CMK (cell line): ENCODE measurements at regions not wholly inside any gene's neighbourhood (a gene's known extent, or its start where the extent isn't known, plus 50 kb on each side); places are given as distances from the start of the nearest gene placed in this dataset.
"Not testable (repeated sequence)": the region's sequence is repeated elsewhere in the genome, so short reads cannot be mapped to it uniquely, and the experiment has no call there.

ENCODE experiments used
- DNase-seq: peaks from one replicate; pipeline ENCODE4 v3.0.0-alpha.2; 2010; ENCODE audit warnings: low read depth

DNA sequence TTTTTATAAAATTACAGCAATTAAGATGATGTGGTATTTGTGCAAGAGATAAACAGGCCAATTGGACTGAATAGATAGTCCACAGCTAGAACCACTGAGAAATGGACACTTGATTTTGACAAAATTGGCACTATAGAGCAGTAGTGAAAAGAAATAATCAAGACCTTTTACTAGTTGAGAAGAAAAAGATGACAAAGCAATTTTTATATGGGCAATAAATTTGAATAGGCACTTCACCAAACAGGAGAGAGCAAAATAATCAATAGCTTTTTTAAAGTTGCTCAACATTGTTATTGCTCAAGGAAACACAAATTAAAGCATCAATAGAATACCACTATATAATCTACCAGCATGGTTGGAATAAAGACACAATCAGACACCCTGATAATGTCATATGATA lies 193.5 kb upstream of the FTMT start:
- no peak for DNase-seq

DNA sequence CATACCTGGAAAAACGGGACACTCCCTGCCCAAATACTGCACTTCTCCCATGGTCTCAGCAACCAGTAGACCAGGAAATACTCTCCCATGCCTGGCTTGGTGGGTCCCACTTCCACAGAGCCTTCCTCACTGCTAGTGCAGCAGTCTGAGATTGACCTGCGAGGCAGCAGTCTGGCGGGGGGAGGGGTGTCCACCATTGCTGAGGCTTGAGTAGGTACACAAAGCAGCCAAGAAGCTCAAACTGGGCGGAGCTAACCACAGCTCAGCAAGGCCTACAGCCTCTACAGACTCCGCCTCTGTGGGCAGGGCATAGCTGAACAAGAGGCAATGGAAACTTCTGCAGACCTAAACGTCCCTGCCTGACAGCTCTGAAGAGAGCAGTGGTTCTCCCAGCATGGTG lies 191.5 kb upstream of the FTMT start:
- DNase-seq = no peak

DNA sequence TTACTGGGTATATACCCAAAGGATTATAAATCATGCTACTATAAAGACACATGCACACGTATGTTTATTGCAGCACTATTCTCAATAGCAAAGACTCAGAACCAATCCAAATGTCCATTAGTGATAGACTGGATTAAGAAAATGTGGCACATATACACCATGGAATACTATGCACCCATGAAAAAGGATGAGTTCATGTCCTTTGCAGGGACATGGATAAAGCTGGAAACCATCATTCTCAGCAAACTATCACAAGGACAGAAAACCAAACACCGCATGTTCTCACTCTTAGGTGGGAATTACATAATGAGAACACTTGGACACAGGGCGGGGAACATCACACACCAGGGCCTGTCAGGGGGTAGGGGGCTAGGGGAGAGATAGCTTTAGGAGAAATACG lies 186.1 kb upstream of the FTMT start:
- DNase-seq = not testable (repeated sequence)

DNA sequence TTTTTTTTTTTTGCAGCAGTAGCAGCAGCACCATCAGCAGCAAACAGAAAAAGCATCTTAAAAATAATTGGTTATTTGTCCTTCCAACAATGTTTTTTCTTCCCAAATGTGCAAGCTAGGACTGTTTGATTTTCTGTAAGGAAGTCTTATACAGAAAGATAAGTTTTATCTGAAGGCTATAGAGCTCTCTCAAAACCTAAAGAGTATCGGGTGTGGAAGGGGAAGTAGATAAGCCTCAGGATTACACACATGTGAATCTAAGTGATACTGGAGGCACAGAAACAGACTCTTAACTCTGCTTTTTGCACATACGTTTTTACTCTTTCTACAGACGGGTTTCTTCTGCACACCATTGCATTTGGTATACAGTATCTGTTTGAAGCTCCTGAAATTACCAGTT lies 184.4 kb upstream of the FTMT start:
- peak; percentile 62 for DNase-seq

DNA sequence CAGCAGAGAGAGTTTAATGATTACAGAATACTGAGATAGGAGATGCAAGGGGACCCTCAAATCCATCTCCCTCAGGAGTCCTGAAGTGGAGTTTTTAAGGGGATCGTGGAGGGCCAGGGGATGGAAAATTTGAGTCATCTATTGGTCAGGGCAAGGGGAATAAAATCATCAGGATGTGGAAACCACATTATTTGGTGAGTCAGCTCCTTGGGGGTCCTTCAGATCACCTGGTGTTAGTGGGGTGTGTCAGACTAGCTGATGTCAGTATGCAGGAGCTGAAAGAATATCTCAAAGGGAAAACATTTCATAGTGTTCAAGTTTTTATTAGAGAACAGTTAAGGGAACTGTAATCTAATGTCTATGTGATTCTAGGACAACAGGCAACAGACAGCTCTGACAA lies 183.0 kb upstream of the FTMT start:
- peak; percentile 14 for DNase-seq

DNA sequence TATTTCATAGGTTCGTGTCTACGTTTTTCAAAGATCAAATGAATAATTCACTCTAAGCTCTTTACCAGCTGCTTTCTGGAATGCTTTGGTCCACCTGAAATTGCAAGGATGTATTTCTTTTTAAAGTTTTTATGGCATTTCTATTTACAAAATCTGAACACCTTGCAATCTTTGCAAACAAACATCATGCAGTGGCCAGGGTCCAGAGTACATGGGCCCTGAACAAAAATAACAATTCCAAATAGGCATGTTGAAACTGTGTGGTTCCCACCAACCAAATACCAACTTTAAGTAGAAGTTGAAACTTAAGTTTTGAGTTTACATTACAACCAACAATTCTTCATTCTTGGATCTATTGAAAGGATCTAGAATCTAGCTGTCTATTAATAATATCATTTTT lies 180.1 kb upstream of the FTMT start:
- DNase-seq = no peak

DNA sequence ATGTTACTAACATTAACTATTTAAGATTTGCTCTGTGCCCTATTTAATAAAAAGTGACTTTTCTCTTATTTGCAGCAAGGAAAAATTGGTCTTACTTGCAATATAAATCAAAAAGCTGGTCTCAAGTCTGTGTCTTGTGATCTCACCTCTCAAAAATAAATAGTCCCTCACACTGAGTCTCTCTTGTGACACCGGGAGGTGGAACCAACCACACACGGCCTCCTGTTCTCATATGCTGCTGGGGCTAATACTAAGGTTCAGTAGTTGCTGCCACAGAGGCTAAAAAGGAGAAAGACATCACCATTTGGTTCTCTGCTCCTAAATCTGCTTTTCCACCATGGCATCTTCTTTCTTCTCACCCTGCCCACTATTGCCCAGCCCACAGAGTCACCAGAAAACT lies 175.8 kb upstream of the FTMT start:
- DNase-seq = no peak

DNA sequence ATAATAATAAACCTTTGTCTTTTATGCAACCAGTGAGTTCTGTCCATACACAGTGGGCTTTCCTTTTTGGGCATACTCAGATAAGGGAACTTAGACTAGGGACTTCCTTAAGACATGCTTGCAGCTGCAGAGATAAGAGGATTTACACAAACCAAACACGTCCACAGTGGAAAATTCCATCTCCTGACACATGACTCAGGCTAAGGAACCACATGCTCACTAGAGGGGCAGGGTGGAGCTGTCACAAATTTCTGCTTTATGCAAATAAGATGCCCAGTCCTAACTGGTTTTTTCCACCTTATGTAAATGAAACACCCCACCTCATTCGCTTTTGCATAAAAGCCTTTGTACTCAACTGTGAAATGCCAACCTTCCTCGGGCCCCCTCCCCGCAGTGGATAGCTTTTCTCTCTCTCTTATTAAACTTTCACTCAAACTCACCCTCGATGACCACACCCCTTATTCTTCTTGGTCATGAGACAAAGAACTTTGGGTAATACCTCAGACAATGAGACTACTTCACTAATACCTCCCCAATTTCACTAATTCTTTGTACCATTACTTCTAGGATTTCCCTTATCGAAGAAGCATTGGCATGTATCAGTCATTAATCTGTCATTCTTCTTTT lies 170.3 kb upstream of the FTMT start:
- DNase-seq = peak; percentile 84

DNA sequence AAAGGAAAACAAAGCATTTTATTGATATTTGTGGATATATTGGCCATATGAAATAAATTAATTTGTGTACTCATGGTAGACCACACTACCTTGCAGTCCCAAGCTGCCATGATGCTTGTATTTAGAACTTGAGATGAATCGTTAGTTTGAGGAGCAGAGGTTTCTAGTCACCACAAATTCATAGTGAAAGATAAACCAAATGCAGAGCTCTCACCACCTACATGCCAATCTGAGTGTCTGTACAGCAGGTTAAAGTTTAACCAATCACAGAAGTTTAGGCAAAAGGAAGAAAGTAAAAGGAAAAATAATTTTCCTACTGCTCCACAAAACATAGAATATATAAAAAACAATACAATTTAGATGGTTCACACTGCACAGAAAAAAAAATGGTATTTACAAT lies 163.6 kb upstream of the FTMT start:
- DNase-seq = no peak

DNA sequence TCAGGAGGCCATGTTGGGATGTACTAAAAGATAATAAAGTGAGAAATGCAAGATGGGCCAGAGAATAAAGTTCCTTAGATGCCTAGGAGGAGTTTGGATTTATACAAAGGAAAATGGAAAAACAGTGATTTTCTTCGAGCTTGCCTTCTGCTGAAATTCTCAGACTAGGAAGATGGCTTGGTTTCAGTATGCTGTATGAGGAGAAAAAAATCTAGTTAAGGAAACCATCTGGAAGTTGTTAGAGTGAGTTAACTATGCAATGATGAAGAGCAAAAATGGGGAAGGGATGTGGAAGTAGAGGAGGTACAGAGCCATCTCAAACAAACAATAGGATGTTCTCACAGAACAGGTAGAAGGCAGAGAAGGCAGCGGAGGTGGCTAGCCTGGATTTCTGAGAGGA lies 162.9 kb upstream of the FTMT start:
- no peak for DNase-seq

DNA sequence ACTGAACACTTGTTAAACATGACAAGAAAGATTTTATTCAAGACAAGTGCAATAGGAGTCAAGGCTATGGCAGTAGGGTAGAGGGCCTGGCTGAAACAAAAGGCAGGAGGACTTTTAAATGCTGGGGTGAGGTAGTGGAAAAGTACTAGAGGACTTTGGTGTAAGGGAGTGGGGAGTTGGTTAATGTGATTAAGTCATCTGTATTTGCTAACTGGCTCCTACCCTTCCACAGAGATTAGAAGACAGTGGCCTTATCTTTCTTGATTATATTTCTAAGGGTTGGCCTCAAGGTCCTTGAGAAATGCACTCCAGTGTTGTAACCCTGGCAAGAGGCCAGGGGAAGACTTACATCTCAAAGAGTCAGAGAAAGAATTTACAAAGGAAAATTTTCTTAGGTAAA lies 160.2 kb upstream of the FTMT start:
- peak; percentile 56 for DNase-seq

DNA sequence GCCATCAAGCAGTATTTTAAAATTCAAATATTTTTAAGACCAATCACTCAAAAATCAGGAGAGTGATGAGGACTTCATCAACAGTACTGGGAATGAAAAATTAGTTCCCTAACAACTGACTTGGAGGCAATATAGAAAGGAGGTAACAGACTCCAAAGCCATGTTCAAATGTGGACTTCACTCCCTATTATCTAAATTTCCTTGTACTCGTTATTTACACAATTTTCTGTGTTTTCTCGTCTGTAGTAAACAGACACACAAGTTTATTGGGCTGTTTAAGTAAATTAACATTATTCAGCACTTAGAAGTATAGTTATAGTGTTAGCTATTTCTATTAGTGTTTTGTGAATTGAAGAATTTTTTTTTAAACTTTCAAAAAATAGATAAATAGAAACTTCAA lies 159.5 kb upstream of the FTMT start:
- DNase-seq = no peak

DNA sequence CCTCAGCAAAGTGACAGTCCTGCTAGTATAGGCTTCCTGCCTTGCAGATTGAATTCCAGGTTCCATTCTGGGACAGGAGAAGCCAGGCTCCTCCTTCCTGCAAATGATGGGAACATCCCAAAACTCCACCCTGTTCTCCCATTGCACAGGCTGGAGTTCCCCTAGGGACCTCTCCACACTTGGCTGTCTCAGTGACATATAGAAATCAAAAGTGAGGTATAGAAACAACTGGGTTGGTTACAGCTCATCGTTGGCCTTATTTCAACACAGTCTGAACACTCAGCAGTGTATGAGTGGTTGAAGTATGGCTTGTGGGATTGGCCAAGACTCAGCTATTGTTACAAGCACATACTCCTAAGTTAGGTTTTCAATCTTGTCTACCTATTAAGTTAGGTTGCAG lies 157.8 kb upstream of the FTMT start:
- DNase-seq = no peak

DNA sequence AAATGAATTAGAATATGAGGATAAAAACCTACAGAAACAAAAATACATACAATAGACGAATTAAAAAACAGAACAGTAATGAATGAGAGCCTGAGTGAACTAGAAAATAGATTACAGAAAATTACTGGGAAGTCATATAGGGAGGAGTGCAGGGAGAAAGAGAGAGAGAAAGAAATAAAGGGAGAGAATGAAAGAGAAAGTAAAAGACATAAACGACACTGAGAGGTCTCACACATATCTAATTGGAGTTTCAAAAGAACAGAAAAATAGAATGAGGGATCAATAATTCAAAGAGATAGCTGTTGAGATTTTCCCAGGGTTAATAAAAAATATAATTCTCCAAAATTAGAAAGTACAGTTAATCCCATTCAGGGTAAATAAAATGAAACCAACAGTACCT lies 156.4 kb upstream of the FTMT start:
- no peak for DNase-seq

DNA sequence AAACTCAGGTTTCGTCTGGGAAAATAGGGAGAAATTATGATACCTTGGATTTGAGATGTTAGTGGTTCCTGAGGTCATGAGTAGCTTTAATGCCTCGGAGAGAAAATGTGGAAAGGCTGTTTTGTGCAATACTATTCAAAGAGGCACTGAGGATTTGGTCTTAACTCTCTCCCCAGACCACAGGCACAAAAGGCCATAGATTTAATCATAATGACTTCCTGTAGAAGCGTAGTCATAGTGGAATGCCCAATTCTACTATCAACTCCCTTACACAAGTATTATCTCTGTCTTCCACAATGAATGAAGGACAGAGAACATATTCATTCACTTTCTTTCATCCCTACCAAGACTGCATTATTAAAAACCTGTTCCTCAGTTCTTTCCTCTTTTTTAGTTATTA lies 153.0 kb upstream of the FTMT start:
- DNase-seq = no peak

DNA sequence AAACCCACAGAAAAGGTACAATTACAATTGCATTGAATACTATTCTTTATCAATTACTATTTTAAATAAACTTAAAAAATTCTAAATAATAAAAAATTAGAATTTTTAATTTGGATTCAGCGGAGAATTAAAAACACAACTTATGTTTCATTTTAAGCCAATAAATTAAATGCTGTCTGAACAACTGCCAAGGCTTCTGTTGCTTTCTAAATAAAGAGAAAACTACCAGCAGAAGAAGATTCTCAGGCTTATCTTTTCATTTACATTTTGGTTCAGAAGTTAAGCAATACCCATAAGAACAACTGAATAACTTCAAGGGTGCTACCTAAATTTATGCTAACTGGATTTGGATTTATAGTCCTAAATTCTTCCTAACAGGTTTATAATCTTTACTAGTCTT lies 150.0 kb upstream of the FTMT start:
- no peak for DNase-seq

DNA sequence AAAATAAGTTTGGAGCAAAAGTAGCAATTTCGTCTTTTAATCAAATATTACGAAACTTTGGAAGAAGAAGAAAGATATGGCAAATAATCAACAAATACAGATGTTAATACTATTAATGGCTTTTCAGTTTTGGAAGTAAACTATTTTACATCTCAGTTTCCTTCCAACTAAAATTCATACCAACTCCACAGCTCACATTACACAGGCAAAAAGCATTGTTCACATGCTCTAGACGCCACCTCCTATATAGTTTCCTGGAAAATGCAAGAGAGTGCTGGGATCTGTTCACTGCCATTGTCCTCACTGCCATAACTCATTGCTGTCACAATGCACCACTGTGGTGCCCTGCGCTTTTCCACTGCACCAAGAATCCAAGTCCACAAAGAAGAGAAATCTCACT lies 149.0 kb upstream of the FTMT start:
- no peak for DNase-seq

DNA sequence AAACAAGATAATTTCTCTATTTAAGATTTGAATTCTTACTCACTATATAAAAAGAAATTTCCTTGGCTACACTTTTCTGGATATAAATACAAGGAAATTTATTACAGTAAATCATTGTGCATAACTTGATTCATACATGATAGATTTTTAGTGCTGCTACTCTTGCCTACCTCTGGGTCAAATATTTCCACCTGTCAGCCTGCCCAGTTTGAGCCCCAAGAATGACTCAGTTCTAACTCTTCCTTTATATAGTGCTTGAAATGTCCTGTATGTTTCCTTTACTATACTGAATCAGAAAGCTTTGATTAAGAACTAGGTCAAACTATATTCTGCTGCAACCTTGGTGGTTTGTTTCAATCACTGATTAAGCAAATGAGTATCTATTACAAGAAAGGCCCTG lies 147.4 kb upstream of the FTMT start:
- DNase-seq = no peak

DNA sequence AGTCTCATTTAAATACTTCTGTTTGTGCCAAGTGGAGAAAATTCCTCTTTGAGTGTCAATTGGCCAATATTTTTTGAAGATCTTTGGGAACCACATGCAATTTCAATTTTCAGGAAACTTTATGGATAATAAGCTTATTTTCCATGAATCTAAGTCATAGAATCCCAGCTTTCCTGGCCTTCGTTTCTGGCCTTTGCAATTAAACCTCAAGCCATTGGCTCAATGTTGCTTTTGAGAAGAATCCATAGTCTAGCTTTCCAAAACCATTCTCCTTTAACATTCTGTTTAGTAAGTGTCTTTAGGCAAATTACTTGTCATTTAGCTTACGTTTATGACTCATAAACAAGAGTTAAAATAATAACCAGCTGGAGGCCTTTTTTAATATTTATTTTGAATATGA lies 145.0 kb upstream of the FTMT start:
- no peak for DNase-seq

DNA sequence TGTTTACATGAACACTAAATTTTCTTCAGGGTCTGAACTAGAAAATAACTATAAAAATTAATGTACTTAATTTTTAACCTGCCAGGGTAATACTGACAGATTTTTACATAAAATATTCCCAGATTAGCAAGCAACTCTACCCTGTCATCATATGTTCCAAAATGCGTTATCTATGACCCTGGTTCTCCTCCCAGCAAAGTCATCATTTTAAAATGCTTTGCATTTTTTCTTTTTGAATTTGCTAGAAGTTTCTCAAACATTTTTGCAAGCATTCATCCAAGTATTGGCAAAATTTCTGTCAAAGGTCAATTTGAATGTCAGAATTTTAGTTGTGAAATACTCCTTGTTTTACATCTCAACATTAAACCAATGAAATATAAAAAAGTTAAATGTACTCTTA lies 144.5 kb upstream of the FTMT start:
- DNase-seq = no peak

DNA sequence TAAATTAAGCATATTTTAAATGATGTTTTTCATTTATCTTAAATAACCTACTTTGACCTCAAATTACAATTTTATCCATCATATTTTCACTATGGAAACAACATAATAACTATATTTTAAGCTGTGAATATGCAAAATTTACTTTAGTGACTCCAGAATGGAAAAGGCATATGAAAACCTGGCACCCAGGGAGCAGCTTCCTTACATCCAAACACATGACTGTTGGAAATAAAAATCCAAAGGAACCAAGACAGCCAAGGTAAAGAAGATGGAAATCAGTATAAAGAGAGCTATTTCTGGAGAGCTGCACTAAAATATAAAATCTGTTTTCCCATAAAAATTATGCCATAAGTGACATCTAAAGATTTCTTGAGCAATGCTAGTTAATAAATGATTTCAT lies 140.3 kb upstream of the FTMT start:
- DNase-seq = no peak

DNA sequence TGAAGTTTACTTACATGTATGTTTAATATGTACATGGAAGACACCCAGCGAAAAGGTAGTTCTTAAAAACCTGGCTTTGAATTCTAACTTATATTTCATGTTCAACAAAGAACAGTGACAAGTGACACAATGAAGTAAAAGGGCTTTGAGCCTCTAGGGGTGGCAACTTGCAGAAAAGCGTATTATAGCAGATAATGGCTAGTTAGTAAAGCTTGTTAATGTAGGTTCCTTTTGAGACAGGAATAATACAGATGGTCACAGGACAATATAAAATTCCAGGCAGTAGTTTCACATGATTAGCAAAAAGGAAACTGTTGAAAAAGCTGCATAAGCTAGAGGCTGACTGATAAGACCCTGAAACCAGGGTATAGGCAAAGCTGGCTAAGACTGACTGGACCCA lies 132.4 kb upstream of the FTMT start:
- DNase-seq = no peak

DNA sequence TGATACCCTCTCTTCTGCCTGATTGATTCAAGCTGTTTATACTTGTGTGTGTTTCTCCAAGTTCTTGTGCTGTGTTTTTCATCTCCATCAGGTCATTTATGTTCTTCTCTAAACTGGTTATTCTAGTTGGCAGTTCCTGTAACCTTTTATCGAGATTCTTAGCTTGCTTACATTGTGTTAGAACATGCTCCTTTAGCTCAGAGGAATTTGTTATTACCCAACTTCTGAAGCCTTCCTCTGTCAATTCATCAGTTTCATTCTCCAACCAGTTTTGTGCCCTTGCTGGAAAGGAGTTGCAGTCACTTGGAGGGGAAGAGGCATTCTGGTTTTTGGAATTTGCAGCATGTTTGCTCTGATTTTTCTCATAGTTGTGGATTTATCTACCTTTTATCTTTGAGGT lies 126.2 kb upstream of the FTMT start:
- no peak for DNase-seq

DNA sequence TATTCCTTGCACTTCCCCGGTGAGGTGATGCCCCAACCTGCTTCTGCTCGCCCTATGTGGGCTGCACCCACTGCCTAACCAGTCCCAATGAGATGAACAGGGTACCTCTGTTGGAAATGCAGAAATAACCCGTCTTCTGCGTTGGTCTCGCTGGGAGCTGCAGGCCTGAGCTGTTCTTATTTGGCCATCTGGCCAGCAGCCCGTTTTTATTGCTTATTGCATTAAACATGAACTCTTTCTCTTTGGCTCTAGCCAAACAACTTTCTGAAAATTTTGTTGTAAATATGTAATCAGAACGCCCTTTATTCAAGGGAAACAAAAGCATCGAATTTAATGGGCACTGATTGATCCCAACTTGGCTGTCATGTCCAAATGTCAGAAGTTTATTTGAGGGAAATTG lies 124.7 kb upstream of the FTMT start:
- DNase-seq = no peak

DNA sequence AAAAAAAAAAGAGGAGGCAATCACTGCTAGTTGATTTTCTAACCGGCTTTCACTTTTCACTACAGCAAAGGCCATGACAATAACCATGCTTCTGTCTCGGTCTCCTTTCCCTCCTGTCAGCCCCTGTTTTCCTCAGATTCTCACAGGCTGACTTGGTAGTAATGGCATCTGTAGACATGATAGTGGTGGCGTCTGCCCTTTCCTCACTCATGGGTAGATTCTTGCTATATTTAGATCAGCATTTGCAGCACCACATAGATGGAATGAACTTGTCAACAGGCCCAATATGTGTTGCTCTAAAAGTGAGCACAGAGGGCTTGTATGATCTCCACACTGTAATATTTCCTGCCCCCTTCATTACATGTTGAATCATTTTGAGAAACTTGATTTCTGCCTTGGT lies 120.3 kb upstream of the FTMT start:
- no peak for DNase-seq
